Activated naive CD4-positive, alpha-beta T cell treated with anti-CD3 and anti-CD28 coated beads for 36 hours (primary cell): ENCODE measurements at regions not wholly inside any gene's neighbourhood (a gene's known extent, or its start where the extent isn't known, plus 50 kb on each side); places are given as distances from the start of the nearest gene placed in this dataset.

Source experiments
- CTCF ChIA-PET: fragments of 350-600 bp; sonication (Branson Sonifier 250); formaldehyde crosslinking; loops from one replicate; lab custom pipeline; 2021; ENCODE audit warnings: antibody characterized with exemption; lab: Charles Lee
- DNase-seq: peaks from one replicate; pipeline ENCODE4 v3.0.0-alpha.2; 2020
- H3K27ac Mint-ChIP-seq: one replicate; pipeline ENCODE4 v1.8.0; 2021; ENCODE audit warnings: mild to moderate bottlenecking, mixed read lengths
- H3K27me3 Mint-ChIP-seq: one replicate; pipeline ENCODE4 v1.8.0; 2021; ENCODE audit warnings: low read depth, mixed read lengths
- H3K36me3 Mint-ChIP-seq: one replicate; pipeline ENCODE4 v1.8.0; 2021; ENCODE audit warnings: low read depth, mixed read lengths
- H3K4me1 Mint-ChIP-seq: one replicate; pipeline ENCODE4 v1.8.0; 2021; ENCODE audit warnings: low read depth, mixed read lengths
- H3K4me3 Mint-ChIP-seq: one replicate; pipeline ENCODE4 v1.8.0; 2021; ENCODE audit warnings: mild to moderate bottlenecking, moderate library complexity, mixed read lengths
- H3K9me3 Mint-ChIP-seq: one replicate; pipeline ENCODE4 v1.8.0; 2021; ENCODE audit warnings: mixed read lengths
- intact Hi-C: fragments of 100-400 bp; cut with micrococcal nuclease; formaldehyde crosslinking; loops from one replicate; pipeline ENCODE4 v1.15.1; 2023

- Mint-ChIP-seq H3K4me1 (no peaks in the 10 kb centered on the region), H3K4me3 (no peak overlapping the region), H3K27me3 (no peaks in the 10 kb centered on the region), H3K9me3 (no peaks in the 10 kb centered on the region), H3K27ac (no peak overlapping the region), H3K36me3 (no peaks in the 10 kb centered on the region)
- CTCF ChIA-PET = no interaction called here
- intact Hi-C loops = no loop called here
- no peak for DNase-seq
These were observed 188.2 kb downstream of the SH2D1A start for GRCh38 chrX:124534536-124534935.

- H3K36me3 Mint-ChIP-seq = no peaks in the 10 kb centered on the region
- DNase-seq = no peak
- no peaks in the 10 kb centered on the region for H3K27me3 Mint-ChIP-seq
- intact Hi-C loops = no loop called here
- H3K4me3 Mint-ChIP-seq = no peak overlapping the region
- H3K27ac Mint-ChIP-seq = no peak overlapping the region
- no peaks in the 10 kb centered on the region for H3K4me1 Mint-ChIP-seq
- H3K9me3 Mint-ChIP-seq = no peaks in the 10 kb centered on the region
- CTCF ChIA-PET = no interaction called here
These were observed 194.1 kb downstream of the SH2D1A start for GRCh38 chrX:124540474-124540873.

GRCh38 chrX:124548571-124548970, 202.2 kb downstream of the SH2D1A start:
- no peak overlapping the region for H3K27ac Mint-ChIP-seq
- CTCF ChIA-PET = no interaction called here

GRCh38 chrX:124555036-124555595, 208.8 kb downstream of the SH2D1A start:
- no peaks in the 10 kb centered on the region for H3K36me3 Mint-ChIP-seq
- intact Hi-C loops = no loop called here
- H3K27ac Mint-ChIP-seq = no peak overlapping the region
- no peak overlapping the region for H3K4me3 Mint-ChIP-seq
- DNase-seq = no peak
- H3K4me1 Mint-ChIP-seq = no peaks in the 10 kb centered on the region
- H3K9me3 Mint-ChIP-seq = no peaks in the 10 kb centered on the region
- CTCF ChIA-PET = no interaction called here
- H3K27me3 Mint-ChIP-seq = no peaks in the 10 kb centered on the region

More at GRCh38 chrX:124548571-124548970, 202.2 kb downstream of the SH2D1A start:
- Mint-ChIP-seq H3K4me3 (no peak overlapping the region), H3K9me3 (no peaks in the 10 kb centered on the region), H3K36me3 (no peaks in the 10 kb centered on the region), H3K27me3 (no peaks in the 10 kb centered on the region), H3K4me1 (no peaks in the 10 kb centered on the region)
- intact Hi-C loops = no loop called here
- DNase-seq = no peak

GRCh38 chrX:124557976-124558375, 211.6 kb downstream of the SH2D1A start:
- Mint-ChIP-seq H3K27ac (no peak overlapping the region), H3K36me3 (no peaks in the 10 kb centered on the region), H3K4me3 (no peak overlapping the region), H3K27me3 (no peaks in the 10 kb centered on the region), H3K4me1 (no peaks in the 10 kb centered on the region), H3K9me3 (no peaks in the 10 kb centered on the region)
- CTCF ChIA-PET = no interaction called here
- intact Hi-C loops = no loop called here
- DNase-seq = no peak

- no peak overlapping the region for H3K4me3 Mint-ChIP-seq
- no peaks in the 10 kb centered on the region for H3K27me3 Mint-ChIP-seq
- DNase-seq = no peak
- H3K27ac Mint-ChIP-seq = no peak overlapping the region
- no peaks in the 10 kb centered on the region for H3K9me3 Mint-ChIP-seq
- H3K4me1 Mint-ChIP-seq = no peaks in the 10 kb centered on the region
- intact Hi-C loops = no loop called here
- CTCF ChIA-PET = no interaction called here
- H3K36me3 Mint-ChIP-seq = no peaks in the 10 kb centered on the region
These were observed 227.1 kb downstream of the SH2D1A start for GRCh38 chrX:124573468-124573867.

- intact Hi-C loops = no loop called here
- no peak overlapping the region for H3K4me3 Mint-ChIP-seq
- no peaks in the 10 kb centered on the region for H3K27me3 Mint-ChIP-seq
- H3K27ac Mint-ChIP-seq = no peak overlapping the region
- H3K36me3 Mint-ChIP-seq = no peaks in the 10 kb centered on the region
- DNase-seq = no peak
- peaks cover 10% of the 10 kb centered on the region for H3K9me3 Mint-ChIP-seq
- CTCF ChIA-PET = interaction anchor here (0.6 kb wide), 1 partner anchor 186 kb away, joined by 4 read pairs; no protein-coding TSS in a partner anchor
- no peaks in the 10 kb centered on the region for H3K4me1 Mint-ChIP-seq
These were observed 246.4 kb downstream of the SH2D1A start for GRCh38 chrX:124592744-124593143.

GRCh38 chrX:124594017-124594651, 247.8 kb downstream of the SH2D1A start:
- CTCF ChIA-PET = no interaction called here
- intact Hi-C loops = no loop called here

GRCh38 chrX:124605511-124605910, 259.1 kb downstream of the SH2D1A start:
- Mint-ChIP-seq H3K9me3 (no peaks in the 10 kb centered on the region), H3K36me3 (no peaks in the 10 kb centered on the region), H3K4me1 (no peaks in the 10 kb centered on the region), H3K27me3 (no peaks in the 10 kb centered on the region), H3K4me3 (no peak overlapping the region), H3K27ac (no peak overlapping the region)
- intact Hi-C loops = no loop called here
- DNase-seq = no peak
- CTCF ChIA-PET = no interaction called here

More at GRCh38 chrX:124594017-124594651, 247.8 kb downstream of the SH2D1A start:
- DNase-seq = no peak
- Mint-ChIP-seq H3K4me1 (no peaks in the 10 kb centered on the region), H3K9me3 (peaks cover 5% of the 10 kb centered on the region), H3K27me3 (no peaks in the 10 kb centered on the region), H3K27ac (no peak overlapping the region), H3K4me3 (no peak overlapping the region), H3K36me3 (no peaks in the 10 kb centered on the region)

- CTCF ChIA-PET = no interaction called here
These were observed 260.4 kb downstream of the SH2D1A start for GRCh38 chrX:124606724-124607123.

GRCh38 chrX:124619710-124620109, 273.3 kb downstream of the SH2D1A start:
- Mint-ChIP-seq H3K27me3 (no peaks in the 10 kb centered on the region), H3K4me1 (no peaks in the 10 kb centered on the region), H3K36me3 (no peaks in the 10 kb centered on the region), H3K9me3 (no peaks in the 10 kb centered on the region), H3K27ac (no peak overlapping the region), H3K4me3 (no peak overlapping the region)
- intact Hi-C loops = no loop called here
- DNase-seq = no peak
- CTCF ChIA-PET = interaction anchor here (0.5 kb wide), 1 partner anchor 104 kb away, joined by 3 read pairs; no protein-coding TSS in a partner anchor

More at GRCh38 chrX:124606724-124607123, 260.4 kb downstream of the SH2D1A start:
- DNase-seq = no peak
- intact Hi-C loops = no loop called here
- Mint-ChIP-seq H3K36me3 (no peaks in the 10 kb centered on the region), H3K27me3 (no peaks in the 10 kb centered on the region), H3K9me3 (no peaks in the 10 kb centered on the region), H3K4me3 (no peak overlapping the region), H3K27ac (no peak overlapping the region), H3K4me1 (no peaks in the 10 kb centered on the region)

- CTCF ChIA-PET = no interaction called here
- Mint-ChIP-seq H3K36me3 (no peaks in the 10 kb centered on the region), H3K27ac (no peak overlapping the region), H3K4me1 (no peaks in the 10 kb centered on the region), H3K4me3 (no peak overlapping the region), H3K9me3 (no peaks in the 10 kb centered on the region), H3K27me3 (no peaks in the 10 kb centered on the region)
- intact Hi-C loops = no loop called here
- DNase-seq = no peak
These were observed 288.0 kb downstream of the SH2D1A start for GRCh38 chrX:124634363-124634762.
